DMS 273 (cell line): ENCODE measurements at regions not wholly inside any gene's neighbourhood (a gene's known extent, or its start where the extent isn't known, plus 50 kb on each side); places are given as distances from the start of the nearest gene placed in this dataset.
"Not testable (repeated sequence)": the region's sequence is repeated elsewhere in the genome, so short reads cannot be mapped to it uniquely, and the experiment has no call there.

Experiments used
- DNase-seq: peaks from one replicate; lab custom pipeline; 2025; ENCODE audit not compliant: unreplicated experiment; lab: John Stamatoyannopoulos, UW

DNA sequence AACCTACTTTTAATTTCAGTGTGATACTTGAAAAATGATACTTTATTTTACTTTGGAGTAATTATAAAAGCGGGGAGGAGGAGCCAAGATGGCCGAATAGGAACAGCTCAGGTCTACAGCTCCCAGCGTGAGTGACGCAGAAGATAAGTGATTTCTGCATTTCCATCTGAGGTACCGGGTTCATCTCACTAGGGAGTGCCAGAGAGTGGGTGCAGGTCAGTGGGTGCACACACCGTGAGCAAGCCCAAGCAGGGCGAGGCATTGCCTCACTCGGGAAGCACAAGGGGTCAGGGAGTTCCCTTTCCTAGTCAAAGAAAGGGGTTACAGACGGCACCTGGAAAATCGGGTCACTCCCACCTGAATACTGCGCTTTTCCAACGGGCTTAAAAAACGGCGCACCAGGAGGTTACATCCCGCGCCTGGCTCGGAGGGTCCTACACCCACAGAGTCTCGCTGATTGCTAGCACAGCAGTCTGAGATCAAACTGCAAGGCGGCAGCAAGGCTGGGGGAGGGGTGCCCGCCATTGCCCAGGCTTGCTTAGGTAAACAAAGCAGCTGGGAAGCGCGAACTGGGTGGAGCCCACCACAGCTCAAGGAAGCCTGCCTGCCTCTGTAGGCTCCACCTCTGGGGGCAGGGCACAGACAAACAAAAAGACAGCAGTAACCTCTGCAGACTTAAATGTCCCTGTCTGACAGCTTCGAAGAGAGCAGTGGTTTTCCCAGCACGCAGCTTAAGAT is 640.3 kb downstream of the EPHA3 start:
- DNase-seq = not testable (repeated sequence)

DNA sequence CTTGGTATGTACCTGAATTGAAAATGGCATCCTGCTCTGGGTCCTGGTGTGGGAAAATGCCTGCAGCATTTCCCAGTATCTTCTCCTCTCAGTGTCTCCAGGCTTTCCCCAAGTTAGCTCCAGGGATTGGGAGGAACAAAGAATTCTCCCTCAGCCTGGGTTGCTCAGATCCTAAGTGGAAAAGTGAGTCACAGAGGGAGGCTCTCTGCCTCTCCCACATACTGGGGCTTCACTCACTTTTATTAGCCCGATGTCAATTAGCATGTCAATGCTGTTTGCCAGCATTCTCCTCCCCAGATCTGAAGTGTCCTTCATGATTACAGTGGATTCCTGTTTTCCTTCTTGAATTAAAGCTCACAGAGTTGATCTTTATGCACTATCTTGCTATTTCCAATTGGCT is 655.0 kb downstream of the EPHA3 start:
- DNase-seq = no peak

DNA sequence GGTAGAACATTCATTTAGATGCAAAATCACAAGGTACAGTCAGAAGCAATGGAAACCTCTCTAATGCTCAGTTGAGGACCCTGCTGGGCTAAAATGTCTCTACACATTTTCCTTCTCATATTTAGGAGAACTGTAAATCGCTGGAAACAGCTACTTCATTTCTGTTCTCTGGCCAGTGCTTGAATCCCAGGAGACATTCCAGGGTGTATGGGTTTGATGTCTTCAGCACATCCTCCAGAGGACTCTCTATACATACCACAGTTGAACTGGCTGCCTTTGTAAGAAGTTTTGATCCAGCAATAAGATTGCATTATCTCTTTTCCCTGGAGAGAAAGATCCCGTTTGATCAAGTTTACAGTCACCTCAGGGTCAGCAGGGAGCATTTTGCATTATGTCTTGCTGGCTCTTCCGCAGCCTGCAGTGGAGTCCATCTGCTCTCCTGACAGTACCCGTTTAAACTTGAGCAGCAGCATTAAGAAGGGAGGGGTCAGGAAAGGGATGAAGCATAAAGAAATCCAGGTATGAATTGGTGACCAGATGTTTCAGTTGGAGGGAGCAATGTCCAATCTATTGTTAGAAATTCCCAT is 676.0 kb downstream of the EPHA3 start:
- DNase-seq = peak; percentile 38

DNA sequence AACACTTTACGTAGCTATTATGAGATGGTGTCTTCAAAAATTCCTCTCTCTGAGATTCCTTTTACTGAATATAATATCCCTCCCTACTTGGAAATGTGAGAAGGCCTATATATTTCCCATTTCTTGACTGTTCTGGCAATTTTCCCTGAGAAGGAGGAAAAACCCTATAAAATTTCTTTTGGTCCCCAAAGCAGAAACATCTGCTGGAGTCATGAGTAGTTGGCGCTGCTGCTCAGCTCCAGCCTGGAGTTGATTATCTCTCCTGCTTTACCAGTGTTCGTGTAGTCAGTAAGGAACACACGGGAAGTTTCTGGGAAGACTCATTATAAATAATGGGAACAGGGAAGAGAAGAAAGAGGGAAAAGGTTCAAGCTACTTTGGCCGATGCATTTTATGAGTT is 680.1 kb downstream of the EPHA3 start:
- DNase-seq = no peak

DNA sequence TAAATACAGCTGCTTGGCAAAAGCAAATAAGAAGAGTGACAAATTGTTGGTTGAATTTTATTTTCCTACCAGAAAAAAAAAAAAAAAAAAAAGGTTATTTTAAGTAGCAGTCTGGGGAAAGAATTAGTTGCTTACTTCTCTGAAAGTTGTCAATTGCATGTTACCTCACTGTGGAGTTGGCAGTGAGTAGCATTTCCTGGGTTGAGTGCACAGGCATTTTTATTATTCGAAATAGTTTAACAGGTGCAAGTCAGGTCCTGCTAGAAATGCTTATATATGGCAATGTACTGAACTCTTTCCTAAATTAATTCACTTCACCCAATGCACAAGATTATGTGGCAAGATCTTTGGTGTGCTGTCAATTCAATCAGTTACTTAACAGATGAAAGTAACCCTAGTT is 680.6 kb downstream of the EPHA3 start:
- no peak for DNase-seq

DNA sequence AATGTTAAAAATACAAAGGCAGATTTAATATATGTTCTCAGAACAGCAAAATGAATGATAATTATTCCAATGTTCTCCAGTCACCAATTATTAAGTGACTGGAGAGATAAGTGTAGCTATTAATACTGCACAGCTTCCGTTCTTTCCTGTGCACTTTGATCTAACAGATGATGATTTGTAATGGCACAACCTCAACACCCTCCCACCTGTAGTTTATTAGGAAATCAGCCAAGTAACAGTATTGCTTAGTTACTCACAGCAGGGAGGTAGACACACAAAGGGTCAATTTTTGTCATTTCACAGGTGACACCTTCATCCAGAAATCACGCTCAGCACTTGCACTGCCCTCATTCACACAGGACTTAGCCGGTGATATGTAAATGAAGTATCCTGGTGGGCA is 688.1 kb downstream of the EPHA3 start:
- no peak for DNase-seq

DNA sequence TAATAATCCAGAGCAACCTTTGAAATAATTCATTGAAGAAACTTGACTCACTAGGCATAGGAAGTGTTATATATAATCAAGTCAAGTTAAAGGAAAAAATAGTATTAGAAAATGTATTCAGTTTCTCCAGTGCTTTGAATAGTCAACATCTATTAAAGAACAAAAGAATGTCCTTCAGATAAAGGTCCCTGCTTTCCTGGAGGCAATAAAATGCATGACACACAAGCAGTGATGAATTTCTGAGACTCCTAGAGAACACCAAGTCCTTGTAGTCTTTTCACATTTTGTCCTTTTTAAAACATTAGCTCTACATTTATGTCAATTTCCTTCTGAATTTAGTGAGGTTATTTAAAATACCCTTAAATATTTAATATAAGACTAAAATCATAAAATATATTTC is 695.5 kb downstream of the EPHA3 start:
- no peak for DNase-seq

DNA sequence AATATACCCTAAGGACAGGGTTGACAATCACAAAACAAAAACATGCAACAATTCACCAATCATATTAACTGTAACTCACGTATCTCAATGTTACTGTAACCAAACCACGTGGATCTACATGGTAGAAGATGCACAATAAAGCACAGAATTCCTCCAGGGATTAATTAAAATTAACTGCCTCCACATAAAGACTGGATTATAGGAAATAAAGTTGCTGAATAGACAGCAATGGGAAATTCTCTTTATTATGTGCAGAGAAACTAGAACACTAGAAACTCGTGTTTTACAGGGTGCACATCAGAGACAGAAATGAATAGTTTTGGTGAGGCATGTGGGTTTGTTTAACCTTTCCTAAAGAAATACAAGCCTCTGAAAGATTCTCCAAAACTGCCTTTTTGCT is 696.3 kb downstream of the EPHA3 start:
- DNase-seq = no peak

DNA sequence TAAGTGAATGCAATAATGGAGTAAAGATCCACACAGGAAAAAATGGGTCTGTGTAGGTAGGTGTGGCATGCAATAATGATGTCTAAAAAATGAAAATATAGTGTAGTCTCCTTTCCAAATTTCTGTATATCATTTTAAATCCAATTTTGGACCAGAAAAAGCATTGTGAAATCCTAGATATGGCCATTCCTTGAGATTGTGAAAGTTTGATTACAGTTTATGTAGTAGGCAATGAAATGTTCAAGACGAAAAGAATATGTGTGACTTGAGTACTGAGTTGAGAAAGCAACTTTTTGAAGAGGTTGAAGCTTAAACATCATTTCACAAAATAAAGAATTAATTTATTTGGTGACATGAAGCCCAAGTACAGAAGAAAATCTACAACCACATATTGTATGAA is 698.7 kb downstream of the EPHA3 start:
- DNase-seq = no peak

DNA sequence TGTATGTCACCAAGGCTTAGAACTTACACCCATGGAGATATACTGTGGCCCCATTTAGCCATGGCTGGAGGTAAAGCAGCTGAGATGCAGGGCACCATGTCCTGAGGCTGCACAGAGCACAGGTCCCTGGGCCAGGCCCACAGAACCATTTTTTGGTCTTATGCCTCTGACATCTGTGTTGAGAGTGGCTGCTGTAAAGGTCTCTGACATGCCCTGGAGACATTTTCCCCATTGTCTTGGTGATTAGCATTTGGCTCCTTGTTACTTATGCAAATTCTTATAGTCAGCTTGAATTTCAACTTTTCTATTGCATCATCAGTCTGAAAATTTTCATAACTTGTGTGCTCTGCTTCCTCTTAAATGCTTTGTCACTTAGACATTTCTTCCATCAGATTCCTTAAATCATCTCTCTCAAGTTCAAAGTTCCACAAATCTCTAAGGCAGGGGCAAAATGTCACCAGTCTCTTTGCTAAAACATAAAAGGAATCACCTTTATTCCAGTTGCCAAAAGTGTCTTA is 701.3 kb downstream of the EPHA3 start:
- DNase-seq = no peak

DNA sequence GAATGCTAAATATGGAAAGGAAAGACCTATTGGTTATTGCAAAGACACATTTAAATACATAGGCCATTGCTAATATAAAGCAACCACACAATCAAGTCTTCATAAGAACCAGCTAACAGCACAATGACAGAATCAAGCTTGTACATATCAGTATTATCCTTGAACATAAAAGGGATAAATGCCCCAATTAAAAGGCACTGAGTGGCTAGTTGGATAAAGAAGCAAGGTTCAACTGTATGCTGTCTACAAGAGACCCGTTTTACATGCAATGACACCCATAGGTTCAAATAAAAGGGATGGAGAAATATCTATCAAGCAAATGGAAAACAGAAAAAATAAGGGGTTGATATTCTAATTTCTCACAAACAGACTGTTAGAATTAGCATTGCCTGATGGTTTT is 706.1 kb downstream of the EPHA3 start:
- no peak for DNase-seq

DNA sequence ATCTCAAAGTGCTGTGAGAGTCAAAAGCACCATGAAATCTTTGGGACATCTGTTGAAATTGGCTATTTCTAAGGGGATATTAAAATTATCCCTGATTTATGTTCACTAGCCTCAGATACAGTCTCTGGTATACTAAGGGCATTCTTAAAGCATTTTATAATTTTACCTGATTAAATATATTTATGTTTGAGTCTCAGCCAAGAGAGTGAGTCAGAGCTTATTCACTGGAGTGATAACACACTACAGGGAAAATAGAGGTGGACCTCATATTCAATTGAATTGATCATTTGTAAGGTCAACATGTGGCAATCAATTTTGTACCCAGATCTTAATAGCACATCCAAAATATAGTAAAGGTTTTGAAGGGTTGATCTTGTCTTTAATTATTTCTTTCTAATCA is 733.6 kb downstream of the EPHA3 start:
- no peak for DNase-seq

DNA sequence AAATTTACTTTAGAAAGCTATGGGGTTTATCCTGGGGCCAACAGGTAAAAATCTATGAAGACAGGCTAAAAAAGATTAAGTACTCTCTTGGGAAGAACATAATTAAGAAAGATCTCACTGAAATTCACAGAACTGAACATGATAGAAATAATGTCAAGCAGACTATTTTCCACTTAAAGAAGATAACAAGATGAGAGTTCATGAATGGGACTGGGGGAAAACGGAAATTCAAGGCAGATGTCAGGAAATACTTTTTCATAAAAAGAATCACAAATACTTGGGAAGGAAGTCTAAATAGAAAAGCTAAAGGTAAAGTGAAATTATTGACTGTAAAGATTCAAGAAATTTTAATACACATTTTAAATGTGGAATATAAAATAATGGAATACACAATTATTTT is 737.6 kb downstream of the EPHA3 start:
- DNase-seq = no peak

DNA sequence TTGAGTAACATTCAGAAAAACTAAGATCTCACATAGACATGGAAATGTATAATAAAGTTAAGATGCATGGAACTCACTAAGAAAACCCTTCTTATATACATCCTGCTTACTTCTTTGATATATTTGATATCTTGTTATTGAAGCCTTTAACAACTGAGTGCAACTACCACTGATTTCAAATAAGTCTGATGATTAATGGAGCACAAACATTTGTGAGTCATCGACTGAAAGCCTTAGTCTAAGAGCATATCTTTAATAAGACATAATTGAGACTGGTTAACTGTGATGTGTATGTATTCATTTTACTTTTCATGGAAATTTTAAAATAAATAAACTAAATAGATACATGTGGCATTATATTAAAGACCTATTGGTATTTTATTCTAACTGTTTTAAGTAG is 740.5 kb downstream of the EPHA3 start:
- DNase-seq = no peak

DNA sequence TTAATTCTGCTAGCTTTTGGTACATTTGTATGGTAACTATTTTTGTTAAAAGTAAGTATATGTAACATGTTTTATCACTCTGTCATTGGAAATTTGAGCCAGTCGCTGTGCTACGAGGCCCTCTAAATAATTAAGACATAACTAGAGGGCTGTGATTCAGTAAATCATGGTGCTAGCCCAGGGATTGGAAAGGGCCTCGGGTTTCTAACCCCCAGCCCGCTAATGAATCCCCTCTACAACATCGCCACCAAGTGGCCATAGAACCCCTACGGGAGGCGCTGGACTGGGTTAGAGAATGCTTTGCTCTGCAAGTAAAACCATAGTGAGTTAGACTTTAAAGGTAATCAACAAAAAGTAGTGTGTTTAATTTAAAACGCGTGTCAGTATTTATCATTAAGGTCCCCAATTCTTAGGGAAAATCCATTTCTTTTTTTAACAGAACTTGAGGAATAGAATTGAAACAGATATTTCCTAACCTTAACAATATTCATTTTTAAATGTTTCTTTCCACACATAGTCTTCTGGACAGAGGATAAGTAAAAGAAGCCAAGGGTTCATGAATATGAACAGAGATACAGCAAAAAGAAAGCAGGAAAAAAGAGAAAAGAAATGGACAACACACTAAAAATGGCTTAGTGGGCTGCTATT is 744.7 kb downstream of the EPHA3 start:
- peak; percentile 47 for DNase-seq

DNA sequence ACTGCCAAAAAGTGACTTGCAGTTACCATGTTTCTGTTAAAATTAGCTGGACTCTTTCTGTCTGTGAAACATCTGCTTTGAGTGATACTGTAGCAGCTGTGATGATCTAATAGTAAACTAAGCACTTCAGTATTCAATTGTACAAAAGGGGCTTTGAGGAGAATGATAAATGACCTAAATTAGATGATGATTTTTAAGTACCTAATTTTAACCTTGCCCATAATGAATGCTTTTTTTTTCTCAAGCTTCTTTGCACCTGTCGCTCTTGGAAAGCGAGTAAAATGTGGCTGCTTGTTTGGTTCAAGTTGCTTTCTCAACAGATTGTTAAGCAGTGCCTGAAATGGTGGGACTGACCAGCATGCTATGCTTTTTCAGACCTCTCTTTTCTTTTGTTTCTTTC is 752.3 kb downstream of the EPHA3 start:
- DNase-seq = peak; percentile 23

DNA sequence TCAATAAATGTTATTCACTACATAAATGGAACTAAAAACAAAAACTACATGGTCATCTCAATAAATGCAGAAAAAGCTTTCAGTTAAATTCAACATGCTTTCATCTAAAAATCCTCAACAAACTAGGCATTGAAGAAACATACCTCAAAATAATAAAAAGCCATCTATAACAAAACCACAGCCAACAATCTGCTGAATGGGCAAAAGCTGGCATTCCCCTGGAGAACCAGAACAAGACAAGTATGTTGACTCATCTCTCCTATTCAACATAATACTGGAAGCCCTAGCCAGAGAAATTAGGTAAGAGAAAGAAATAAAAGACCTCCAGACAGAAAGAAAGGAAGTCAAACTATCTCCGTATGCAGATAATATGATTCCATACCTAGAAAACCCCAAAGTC is 759.9 kb downstream of the EPHA3 start:
- no peak for DNase-seq

DNA sequence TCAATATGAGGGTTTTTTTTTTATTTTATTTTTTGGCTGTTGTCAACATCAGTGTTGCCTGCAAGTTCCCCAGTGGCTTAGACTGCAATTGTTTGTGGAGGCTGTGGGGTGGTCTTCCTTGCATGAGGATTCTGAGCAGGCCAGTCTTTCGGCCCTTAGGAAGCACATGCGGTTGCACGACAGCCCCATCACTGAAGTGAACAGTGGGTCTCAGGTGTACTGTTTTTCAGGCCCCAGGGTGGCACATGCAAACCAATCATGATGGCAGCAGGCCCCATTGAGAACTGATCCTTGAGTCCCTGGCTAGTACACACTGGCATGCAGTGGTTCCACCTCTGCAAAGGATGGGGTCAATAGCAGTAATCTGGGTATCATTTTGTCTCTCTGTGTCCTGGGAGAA is 768.7 kb downstream of the EPHA3 start:
- DNase-seq = no peak

DNA sequence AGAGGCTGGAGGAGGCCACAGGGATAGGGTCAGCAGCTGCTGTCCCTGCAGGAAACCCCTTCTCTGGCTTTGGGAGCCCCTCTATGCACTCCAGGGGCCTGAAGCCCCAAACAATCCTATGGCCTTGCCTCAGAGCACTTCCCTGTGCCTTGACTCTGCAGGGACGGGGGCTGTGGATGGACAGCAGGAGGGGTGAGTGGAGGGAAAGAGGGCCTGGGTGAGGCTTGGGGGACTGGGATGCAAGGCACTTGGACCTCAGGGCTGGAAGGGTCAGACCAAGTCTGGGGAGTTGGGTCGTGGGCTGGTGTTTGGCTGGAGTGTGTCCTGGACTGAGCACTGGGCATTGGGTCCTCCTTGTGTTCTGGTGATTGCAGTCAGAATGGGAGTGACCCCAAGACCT is 769.8 kb downstream of the EPHA3 start:
- DNase-seq = no peak

DNA sequence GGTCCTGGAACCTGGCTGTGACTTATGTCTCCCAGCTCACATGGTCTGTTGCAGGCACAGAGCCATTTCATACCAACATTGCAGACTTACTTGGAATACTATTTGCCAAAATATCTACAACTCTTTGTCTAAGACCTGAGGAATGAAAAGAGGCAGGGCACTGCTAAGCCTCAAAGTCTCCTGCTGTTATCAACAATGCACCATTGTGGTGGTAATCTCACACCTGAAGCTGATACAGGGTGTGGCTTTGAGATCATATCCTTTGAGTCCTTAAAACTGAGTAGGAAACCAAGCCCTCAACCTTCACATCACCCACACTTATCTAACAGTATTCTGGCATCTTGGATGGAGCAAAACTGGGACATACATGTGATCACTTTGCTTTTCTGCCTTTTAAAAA is 782.0 kb downstream of the EPHA3 start:
- DNase-seq = peak; percentile 2

DNA sequence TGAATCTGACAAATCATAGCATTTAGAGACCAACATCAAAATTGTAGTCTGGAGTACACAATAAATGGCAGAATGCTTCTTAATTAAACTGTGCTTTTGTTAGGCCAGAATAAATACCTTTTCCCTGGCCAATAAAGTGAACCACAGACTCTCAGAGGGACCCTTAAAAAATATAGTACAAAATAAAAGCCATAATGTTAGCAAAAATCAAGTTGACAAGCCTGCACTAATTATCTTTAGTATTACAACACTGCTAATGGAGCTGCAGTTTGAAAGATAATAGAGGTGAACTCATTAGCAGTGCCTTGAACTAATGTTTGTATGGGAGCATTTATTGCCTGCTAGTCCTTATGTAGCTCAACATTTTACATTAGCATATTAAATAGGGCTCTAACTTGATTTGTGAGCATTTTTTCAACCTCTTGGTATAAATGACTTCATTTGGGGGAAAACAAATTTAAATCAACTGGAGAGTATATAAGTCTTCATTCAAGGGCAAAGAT is 801.3 kb downstream of the EPHA3 start:
- DNase-seq = no peak

DNA sequence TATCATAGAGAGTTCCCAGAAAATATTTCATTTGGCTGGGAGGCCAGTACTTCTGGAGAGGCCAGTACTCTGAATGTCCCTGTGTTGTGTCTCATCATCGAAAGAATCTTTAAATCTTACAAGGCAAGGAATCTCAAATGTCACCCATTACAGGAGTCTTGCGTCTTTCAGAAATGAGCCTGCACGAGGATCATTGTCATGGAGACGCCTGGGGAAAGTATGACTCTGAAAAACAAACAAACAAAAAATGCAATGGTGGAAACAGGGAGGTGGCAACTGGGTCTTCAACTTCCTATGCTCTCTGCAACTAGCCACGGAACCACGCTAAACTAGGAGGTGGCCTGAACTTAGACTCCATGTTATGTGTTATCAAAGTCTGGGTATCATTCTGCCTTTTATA is 804.6 kb downstream of the EPHA3 start:
- no peak for DNase-seq
